Keratinocyte (primary cell): ENCODE measurements at regions not wholly inside any gene's neighbourhood (a gene's known extent, or its start where the extent isn't known, plus 50 kb on each side); places are given as distances from the start of the nearest gene placed in this dataset.
"Not testable (repeated sequence)": the region's sequence is repeated elsewhere in the genome, so short reads cannot be mapped to it uniquely, and the experiment has no call there.

Source experiments
- DNase-seq: peaks from one replicate; pipeline ENCODE4 v3.0.0-alpha.2; 2011; ENCODE audit warnings: low read depth, missing footprints, low spot score
- FAIRE-seq: peaks from 2 replicates; lab custom pipeline; 2011; peaks lifted over from hg19 to GRCh38; lab: Jason Lieb, UNC
- H2AFZ ChIP-seq: 2 replicates; pipeline ENCODE4 v1.6.0; 2012; ENCODE audit warnings: low read length, control low read depth, inconsistent platforms; ENCODE audit not compliant: control insufficient read depth
- H3K27ac ChIP-seq: 2 replicates; pipeline ENCODE4 v1.5.1; 2011; ENCODE audit warnings: low read length; ENCODE audit not compliant: control insufficient read depth, insufficient read depth
- H3K27me3 ChIP-seq: 3 replicates; pipeline ENCODE4 v1.6.0; 2011; ENCODE audit warnings: low read length; ENCODE audit not compliant: control insufficient read depth, insufficient read depth; ENCODE audit errors: extremely low read depth
- H3K36me3 ChIP-seq, 2 experiments: 2 replicates in 1 of 2; 3 replicates in 1 of 2; pipeline ENCODE4 v1.5.1; 2011; ENCODE audit warnings: low read length in 2 of 2, mild to moderate bottlenecking in 1 of 2; ENCODE audit not compliant: control insufficient read depth in 2 of 2, insufficient read depth in 2 of 2; ENCODE audit errors: extremely low read depth in 1 of 2
- H3K4me1 ChIP-seq: 3 replicates; pipeline ENCODE4 v1.5.1; 2011; ENCODE audit warnings: low read length; ENCODE audit not compliant: control insufficient read depth, insufficient read depth; ENCODE audit errors: extremely low read depth
- H3K4me2 ChIP-seq: 3 replicates; pipeline ENCODE4 v1.6.0; 2011; ENCODE audit warnings: low read depth, low read length; ENCODE audit not compliant: control insufficient read depth, insufficient read depth; ENCODE audit errors: extremely low read depth
- H3K4me3 ChIP-seq, 3 experiments: fragments of 200-600 bp in 1 of 3; sonication (generic) in 1 of 3; 2 replicates in 2 of 3; 3 replicates in 1 of 3; pipeline ENCODE4 v1.5.1; 2011 to 2016; ENCODE audit warnings: low read length in 3 of 3, mild to moderate bottlenecking in 3 of 3, control low read depth in 2 of 3, inconsistent platforms in 1 of 3, low read depth in 1 of 3, mixed read lengths in 1 of 3, mixed run types in 1 of 3, moderate library complexity in 1 of 3; ENCODE audit not compliant: control insufficient read depth in 2 of 3, insufficient read depth in 2 of 3; ENCODE audit errors: extremely low read depth in 1 of 3
- H3K79me2 ChIP-seq: 2 replicates; pipeline ENCODE4 v1.6.0; 2012; ENCODE audit warnings: low read length; ENCODE audit not compliant: control insufficient read depth, insufficient read depth
- H3K9ac ChIP-seq: 3 replicates; pipeline ENCODE4 v1.6.0; 2011; ENCODE audit warnings: low read length; ENCODE audit not compliant: control insufficient read depth, insufficient read depth; ENCODE audit errors: extremely low read depth
- H3K9me1 ChIP-seq: 3 replicates; pipeline ENCODE4 v1.6.0; 2011; ENCODE audit warnings: low read length; ENCODE audit not compliant: control insufficient read depth, insufficient read depth; ENCODE audit errors: extremely low read depth
- H3K9me3 ChIP-seq: 2 replicates; pipeline ENCODE4 v1.5.1; 2012; ENCODE audit warnings: low read depth, low read length; ENCODE audit not compliant: control insufficient read depth
- H4K20me1 ChIP-seq: 3 replicates; pipeline ENCODE4 v1.6.0; 2011; ENCODE audit warnings: low read length; ENCODE audit not compliant: control insufficient read depth, insufficient read depth; ENCODE audit errors: extremely low read depth
- EZH2 ChIP-seq: IDR thresholded peaks from one replicate; pipeline ENCODE4 v1.6.1; 2012; ENCODE audit warnings: inconsistent platforms, mild to moderate bottlenecking, low read length, moderate library complexity
- dilution Hi-C: fragments of 300-500 bp; cut with MboI; formaldehyde crosslinking; loops from one replicate; pipeline ENCODE4 v1.7.0; 2020; ENCODE audit warnings: low sequenced_read_pairs; ENCODE audit not compliant: extremely low pct_ligation_motif_present
- TF ChIP-seq, protein P1 (sequence below), 3 experiments: IDR thresholded peaks in 1 of 3; conservative IDR thresholded peaks in 1 of 3; optimal IDR thresholded peaks in 1 of 3; 2 replicates in 2 of 3; 3 replicates in 1 of 3; pipeline versions ENCODE3 to v1.5.1; 2011; ENCODE audit warnings: low read length in 3 of 3, mild to moderate bottlenecking in 3 of 3, moderate library complexity in 2 of 3, control low read depth in 1 of 3, inconsistent platforms in 1 of 3; ENCODE audit not compliant: insufficient read depth in 2 of 3; ENCODE audit errors: extremely low read depth in 1 of 3

DNA sequence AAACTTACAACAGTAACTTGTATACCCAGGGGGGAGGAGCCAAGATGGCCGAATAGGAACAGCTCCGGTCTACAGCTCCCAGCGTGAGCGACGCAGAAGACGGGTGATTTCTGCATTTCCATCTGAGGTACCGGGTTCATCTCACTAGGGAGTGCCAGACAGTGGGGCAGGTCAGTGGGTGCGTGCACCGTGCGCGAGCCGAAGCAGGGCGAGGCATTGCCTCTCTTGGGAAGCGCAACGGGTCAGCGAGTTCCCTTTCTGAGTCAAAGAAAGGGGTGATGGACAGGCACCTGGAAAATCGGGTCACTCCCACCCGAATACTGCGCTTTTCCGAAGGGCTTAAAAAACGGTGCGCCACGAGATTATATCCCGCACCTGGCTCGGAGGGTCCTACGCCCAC, 278.8 kb downstream of the FAM47B start:
- H3K36me3 ChIP-seq, H3K9me1 ChIP-seq, H3K9ac ChIP-seq, dilution Hi-C loops, H3K4me2 ChIP-seq, DNase-seq, FAIRE-seq, H3K4me1 ChIP-seq, H4K20me1 ChIP-seq, H3K27ac ChIP-seq, H3K27me3 ChIP-seq, H3K4me3 ChIP-seq, H3K9me3 ChIP-seq, H3K79me2 ChIP-seq, H2AFZ ChIP-seq: not testable (repeated sequence)

DNA sequence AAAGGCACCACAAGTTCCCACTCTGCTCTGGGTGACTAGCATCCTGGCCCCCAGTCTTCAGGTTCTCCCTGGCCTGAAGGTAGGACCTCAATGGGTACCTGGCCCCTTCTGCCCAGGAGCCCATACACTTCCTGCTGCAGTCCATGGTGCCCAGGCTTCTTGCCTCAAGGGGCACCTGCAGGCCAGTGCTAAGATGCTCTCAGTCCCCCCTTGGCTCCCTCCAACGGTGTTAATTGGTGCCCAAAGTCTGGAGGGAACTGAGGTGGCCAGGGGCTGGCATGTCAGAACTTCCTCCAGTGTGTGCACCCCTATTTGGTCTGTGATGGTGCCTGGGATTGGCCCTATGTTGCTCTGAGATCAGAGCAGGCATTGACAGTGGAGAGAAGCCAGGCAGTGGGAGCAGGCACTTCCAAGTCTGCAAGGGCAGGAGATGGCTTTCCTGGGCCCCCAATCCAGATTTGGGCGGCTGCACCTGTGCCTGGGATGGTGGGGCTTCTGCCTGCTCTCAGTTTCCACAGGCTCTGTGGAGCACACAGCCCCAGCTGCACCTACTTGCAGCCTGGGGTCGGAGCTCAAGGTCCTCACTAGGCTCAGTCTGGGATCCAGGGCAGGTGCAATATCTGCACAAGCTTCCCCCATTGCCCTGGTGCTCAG, 301.6 kb downstream of the FAM47B start:
- Histone ChIP-seq H3K9ac (no peak overlapping the region), H3K27me3 (no peaks in the 10 kb centered on the region), H4K20me1 (no peaks in the 10 kb centered on the region), H3K4me1 (no peaks in the 10 kb centered on the region), H3K9me1 (no peaks in the 10 kb centered on the region), H3K4me2 (no peak overlapping the region), H2AFZ (no peak overlapping the region), H3K27ac (no peak overlapping the region), H3K9me3 (no peaks in the 10 kb centered on the region), H3K79me2 (no peaks in the 10 kb centered on the region), H3K4me3 (no peak overlapping the region), H3K36me3 (no peaks in the 10 kb centered on the region)
- TF ChIP-seq, protein P1, sequence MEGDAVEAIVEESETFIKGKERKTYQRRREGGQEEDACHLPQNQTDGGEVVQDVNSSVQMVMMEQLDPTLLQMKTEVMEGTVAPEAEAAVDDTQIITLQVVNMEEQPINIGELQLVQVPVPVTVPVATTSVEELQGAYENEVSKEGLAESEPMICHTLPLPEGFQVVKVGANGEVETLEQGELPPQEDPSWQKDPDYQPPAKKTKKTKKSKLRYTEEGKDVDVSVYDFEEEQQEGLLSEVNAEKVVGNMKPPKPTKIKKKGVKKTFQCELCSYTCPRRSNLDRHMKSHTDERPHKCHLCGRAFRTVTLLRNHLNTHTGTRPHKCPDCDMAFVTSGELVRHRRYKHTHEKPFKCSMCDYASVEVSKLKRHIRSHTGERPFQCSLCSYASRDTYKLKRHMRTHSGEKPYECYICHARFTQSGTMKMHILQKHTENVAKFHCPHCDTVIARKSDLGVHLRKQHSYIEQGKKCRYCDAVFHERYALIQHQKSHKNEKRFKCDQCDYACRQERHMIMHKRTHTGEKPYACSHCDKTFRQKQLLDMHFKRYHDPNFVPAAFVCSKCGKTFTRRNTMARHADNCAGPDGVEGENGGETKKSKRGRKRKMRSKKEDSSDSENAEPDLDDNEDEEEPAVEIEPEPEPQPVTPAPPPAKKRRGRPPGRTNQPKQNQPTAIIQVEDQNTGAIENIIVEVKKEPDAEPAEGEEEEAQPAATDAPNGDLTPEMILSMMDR (optimal IDR thresholded peaks at IDR 0.05 in 1 of 3, IDR thresholded peaks at IDR 0.05 in 1 of 3, conservative IDR thresholded peaks at IDR 0.05 in 1 of 3; ENCODE audit: extremely low read depth in 1 of 3, insufficient read depth in 2 of 3, low read length in 3 of 3), result no peak
- no peak for TF ChIP-seq EZH2
- FAIRE-seq (no peak), DNase-seq (no peak)
- dilution Hi-C loops, result no loop called here
